T-helper 1 cell treated with Interleukin-12 subunit alpha and Interleukin-12 subunit beta and Interleukin-4 antibody, amounts not matched to agents 30 μg/mL and 1 μg/mL, for 36 hours (primary cell): ENCODE measurements at regions not wholly inside any gene's neighbourhood (a gene's known extent, or its start where the extent isn't known, plus 50 kb on each side); places are given as distances from the start of the nearest gene placed in this dataset.
"Not testable (repeated sequence)": the region's sequence is repeated elsewhere in the genome, so short reads cannot be mapped to it uniquely, and the experiment has no call there.

Experiments used
- H3K27ac Mint-ChIP-seq: one replicate; pipeline ENCODE4 v1.8.0; 2021; ENCODE audit warnings: mild to moderate bottlenecking, mixed read lengths
- H3K27me3 Mint-ChIP-seq: one replicate; pipeline ENCODE4 v1.8.0; 2021; ENCODE audit warnings: low read depth, mixed read lengths
- H3K36me3 Mint-ChIP-seq: one replicate; pipeline ENCODE4 v1.8.0; 2021; ENCODE audit warnings: low read depth, mixed read lengths
- H3K4me1 Mint-ChIP-seq: one replicate; pipeline ENCODE4 v1.8.0; 2021; ENCODE audit warnings: low read depth, mixed read lengths
- H3K4me3 Mint-ChIP-seq: one replicate; pipeline ENCODE4 v1.8.0; 2021; ENCODE audit warnings: mild to moderate bottlenecking, moderate library complexity, mixed read lengths
- H3K9me3 Mint-ChIP-seq: one replicate; pipeline ENCODE4 v1.8.0; 2021; ENCODE audit warnings: mixed read lengths

GRCh38 chr20:41717483-41717882 lies 99.3 kb upstream of the CHD6 start:
- Mint-ChIP-seq H3K27me3 (peaks cover 4% of the 10 kb centered on the region), H3K9me3 (no peaks in the 10 kb centered on the region), H3K4me1 (no peaks in the 10 kb centered on the region), H3K27ac (no peak overlapping the region), H3K4me3 (no peak overlapping the region), H3K36me3 (no peaks in the 10 kb centered on the region)

- no peak overlapping the region for H3K4me3 Mint-ChIP-seq
These were observed 98.7 kb upstream of the CHD6 start for GRCh38 chr20:41716911-41717310.

GRCh38 chr20:41716436-41716835 lies 98.3 kb upstream of the CHD6 start:
- Mint-ChIP-seq H3K27me3 (peaks cover 4% of the 10 kb centered on the region), H3K4me3 (no peak overlapping the region), H3K36me3 (no peaks in the 10 kb centered on the region), H3K27ac (no peak overlapping the region), H3K9me3 (no peaks in the 10 kb centered on the region), H3K4me1 (no peaks in the 10 kb centered on the region)

More at GRCh38 chr20:41716911-41717310, 98.7 kb upstream of the CHD6 start:
- Mint-ChIP-seq H3K36me3 (no peaks in the 10 kb centered on the region), H3K27me3 (peaks cover 4% of the 10 kb centered on the region), H3K9me3 (no peaks in the 10 kb centered on the region), H3K4me1 (no peaks in the 10 kb centered on the region), H3K27ac (no peak overlapping the region)

- Mint-ChIP-seq H3K27ac (no peak overlapping the region), H3K4me3 (no peak overlapping the region), H3K36me3 (no peaks in the 10 kb centered on the region), H3K27me3 (peaks cover 4% of the 10 kb centered on the region), H3K4me1 (no peaks in the 10 kb centered on the region), H3K9me3 (no peaks in the 10 kb centered on the region)
These were observed 97.3 kb upstream of the CHD6 start for GRCh38 chr20:41715526-41715925.

GRCh38 chr20:41714030-41714429 lies 95.9 kb upstream of the CHD6 start:
- no peak overlapping the region for H3K27ac Mint-ChIP-seq
- H3K27me3 Mint-ChIP-seq, result peaks cover 4% of the 10 kb centered on the region
- no peaks in the 10 kb centered on the region for H3K4me1 Mint-ChIP-seq
- H3K4me3 Mint-ChIP-seq, result no peak overlapping the region
- H3K9me3 Mint-ChIP-seq, result no peaks in the 10 kb centered on the region
- no peaks in the 10 kb centered on the region for H3K36me3 Mint-ChIP-seq

GRCh38 chr20:41704896-41705295 lies 86.7 kb upstream of the CHD6 start:
- no peaks in the 10 kb centered on the region for H3K4me1 Mint-ChIP-seq
- no peak overlapping the region for H3K4me3 Mint-ChIP-seq
- no peaks in the 10 kb centered on the region for H3K9me3 Mint-ChIP-seq
- H3K27me3 Mint-ChIP-seq, result peaks cover 6% of the 10 kb centered on the region
- no peak overlapping the region for H3K27ac Mint-ChIP-seq
- no peaks in the 10 kb centered on the region for H3K36me3 Mint-ChIP-seq

- Mint-ChIP-seq H3K27ac (no peak overlapping the region), H3K36me3 (no peaks in the 10 kb centered on the region), H3K9me3 (no peaks in the 10 kb centered on the region), H3K4me1 (peaks cover 3% of the 10 kb centered on the region), H3K4me3 (no peak overlapping the region), H3K27me3 (peaks cover 7% of the 10 kb centered on the region)
These were observed 84.5 kb upstream of the CHD6 start for GRCh38 chr20:41702647-41703046.

GRCh38 chr20:41701588-41702348 lies 83.6 kb upstream of the CHD6 start:
- no peaks in the 10 kb centered on the region for H3K36me3 Mint-ChIP-seq
- no peak overlapping the region for H3K4me3 Mint-ChIP-seq
- H3K9me3 Mint-ChIP-seq, result no peaks in the 10 kb centered on the region
- peaks cover 4% of the 10 kb centered on the region for H3K4me1 Mint-ChIP-seq
- no peak overlapping the region for H3K27ac Mint-ChIP-seq
- H3K27me3 Mint-ChIP-seq, result peaks cover 9% of the 10 kb centered on the region

- H3K27me3 Mint-ChIP-seq, H3K9me3 Mint-ChIP-seq, H3K27ac Mint-ChIP-seq, H3K4me3 Mint-ChIP-seq, H3K36me3 Mint-ChIP-seq, H3K4me1 Mint-ChIP-seq: not testable (repeated sequence)
These were observed 81.5 kb upstream of the CHD6 start for GRCh38 chr20:41699673-41700072.

GRCh38 chr20:41697861-41698559 lies 79.8 kb upstream of the CHD6 start:
- Mint-ChIP-seq H3K36me3 (peaks cover 1% of the 10 kb centered on the region), H3K9me3 (no peaks in the 10 kb centered on the region), H3K27me3 (peaks cover 3% of the 10 kb centered on the region), H3K27ac (no peak overlapping the region), H3K4me1 (peaks cover 13% of the 10 kb centered on the region), H3K4me3 (no peak overlapping the region)

GRCh38 chr20:41696428-41696827 lies 78.3 kb upstream of the CHD6 start:
- H3K36me3 Mint-ChIP-seq, result peaks cover 1% of the 10 kb centered on the region
- H3K27ac Mint-ChIP-seq, result no peak overlapping the region
- H3K27me3 Mint-ChIP-seq, result peaks cover 3% of the 10 kb centered on the region
- H3K4me3 Mint-ChIP-seq, result no peak overlapping the region
- H3K4me1 Mint-ChIP-seq, result peaks cover 19% of the 10 kb centered on the region
- H3K9me3 Mint-ChIP-seq, result no peaks in the 10 kb centered on the region

GRCh38 chr20:41694796-41695195 lies 76.6 kb upstream of the CHD6 start:
- no peak overlapping the region for H3K27ac Mint-ChIP-seq

GRCh38 chr20:41693136-41693979 lies 75.2 kb upstream of the CHD6 start:
- Mint-ChIP-seq H3K9me3 (no peaks in the 10 kb centered on the region), H3K27ac (peak overlapping the region; percentile 82), H3K4me3 (peak overlapping the region; percentile 84), H3K36me3 (peaks cover 1% of the 10 kb centered on the region), H3K27me3 (peaks cover 3% of the 10 kb centered on the region), H3K4me1 (peaks cover 19% of the 10 kb centered on the region)

More at GRCh38 chr20:41694796-41695195, 76.6 kb upstream of the CHD6 start:
- Mint-ChIP-seq H3K27me3 (peaks cover 3% of the 10 kb centered on the region), H3K4me1 (peaks cover 19% of the 10 kb centered on the region), H3K36me3 (peaks cover 1% of the 10 kb centered on the region), H3K4me3 (no peak overlapping the region), H3K9me3 (no peaks in the 10 kb centered on the region)

- Mint-ChIP-seq H3K36me3 (peaks cover 1% of the 10 kb centered on the region), H3K27ac (peak overlapping the region; percentile 82), H3K9me3 (no peaks in the 10 kb centered on the region), H3K4me1 (peaks cover 16% of the 10 kb centered on the region), H3K27me3 (peaks cover under 1% of the 10 kb centered on the region), H3K4me3 (peak overlapping the region; percentile 84)
These were observed 74.4 kb upstream of the CHD6 start for GRCh38 chr20:41692479-41693135.
